T1000 (cell line): ENCODE measurements at regions not wholly inside any gene's neighbourhood (a gene's known extent, or its start where the extent isn't known, plus 50 kb on each side); places are given as distances from the start of the nearest gene placed in this dataset.
"Not testable (repeated sequence)": the region's sequence is repeated elsewhere in the genome, so short reads cannot be mapped to it uniquely, and the experiment has no call there.

Source experiments
- DNase-seq: peaks from one replicate; lab custom pipeline; 2025; ENCODE audit warnings: mixed read lengths; lab: John Stamatoyannopoulos, UW

DNA sequence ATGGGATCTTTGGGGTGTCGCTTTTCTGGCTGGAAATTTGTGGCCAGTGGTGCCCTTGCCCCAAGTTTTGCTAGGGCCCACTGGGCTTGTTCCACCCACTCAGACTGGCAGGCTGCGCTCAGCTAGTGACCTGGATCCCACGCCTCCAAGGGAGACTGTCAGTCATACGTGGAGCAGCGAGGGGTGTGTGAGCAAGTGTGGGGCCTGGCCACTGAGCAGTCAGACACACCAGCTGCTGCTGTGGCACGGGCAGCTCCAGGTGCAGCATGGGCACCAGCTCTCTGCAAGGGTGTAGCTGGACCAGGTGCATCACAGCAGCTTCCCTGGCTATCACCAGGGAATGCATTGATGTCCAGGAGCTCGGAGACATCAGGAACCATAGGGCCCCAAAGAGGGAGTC lies 327.0 kb downstream of the NR4A2 start:
- DNase-seq = no peak

DNA sequence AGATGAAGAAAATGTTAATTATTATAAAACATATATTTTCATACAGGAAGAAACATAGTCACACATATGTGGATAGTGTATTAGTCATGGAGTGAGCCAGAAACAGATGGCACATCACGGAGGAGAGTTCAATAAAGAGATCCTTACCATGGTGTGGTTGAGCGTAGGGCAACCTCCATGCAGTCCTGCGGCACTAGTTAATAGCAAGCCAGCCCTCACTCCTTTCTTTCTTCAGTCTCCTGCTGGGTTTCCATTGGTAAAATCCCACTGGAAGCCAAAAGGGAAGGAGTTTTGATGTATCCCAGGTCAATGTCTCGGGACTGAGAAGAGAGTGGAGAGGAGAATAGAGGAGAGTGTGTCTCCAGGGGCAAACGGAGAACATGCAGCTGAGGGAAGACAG lies 328.1 kb downstream of the NR4A2 start:
- no peak for DNase-seq

DNA sequence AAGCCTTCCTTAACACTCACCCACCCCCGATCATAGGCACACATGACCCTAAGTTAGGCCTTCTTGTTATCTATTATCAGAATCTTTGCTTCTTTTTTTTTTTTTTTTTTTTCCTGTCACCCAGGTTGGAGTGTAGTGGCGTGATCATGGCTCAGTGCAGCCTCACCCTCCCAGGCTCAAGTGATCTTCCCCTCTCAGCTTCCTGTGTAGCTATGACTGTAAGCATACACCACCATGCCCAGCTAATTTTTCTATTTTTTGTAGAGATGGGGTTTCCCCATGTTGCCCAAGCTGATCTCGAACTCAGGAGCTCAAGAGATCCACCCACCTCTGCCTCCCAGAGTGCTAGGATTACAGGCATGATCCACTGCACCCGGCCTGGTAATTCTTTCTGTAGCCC lies 328.7 kb downstream of the NR4A2 start:
- DNase-seq = no peak

DNA sequence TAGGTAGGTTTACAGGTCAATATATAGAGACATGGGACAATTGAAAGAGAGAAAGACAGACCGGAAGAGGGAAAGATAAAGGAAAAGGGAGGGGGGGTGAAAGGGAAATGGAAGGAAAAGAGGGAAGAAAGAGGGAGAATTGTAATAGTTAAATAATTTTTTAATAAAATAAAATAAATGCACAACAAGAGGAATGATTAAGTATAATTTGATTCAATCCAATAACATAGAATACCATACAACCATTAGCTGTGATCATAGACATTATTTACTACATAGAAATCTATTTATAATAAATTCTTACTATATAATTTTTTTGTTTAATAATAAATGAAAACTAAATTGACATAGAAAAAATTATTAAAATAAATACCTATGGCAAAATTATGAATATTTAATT lies 330.7 kb downstream of the NR4A2 start:
- DNase-seq = no peak

DNA sequence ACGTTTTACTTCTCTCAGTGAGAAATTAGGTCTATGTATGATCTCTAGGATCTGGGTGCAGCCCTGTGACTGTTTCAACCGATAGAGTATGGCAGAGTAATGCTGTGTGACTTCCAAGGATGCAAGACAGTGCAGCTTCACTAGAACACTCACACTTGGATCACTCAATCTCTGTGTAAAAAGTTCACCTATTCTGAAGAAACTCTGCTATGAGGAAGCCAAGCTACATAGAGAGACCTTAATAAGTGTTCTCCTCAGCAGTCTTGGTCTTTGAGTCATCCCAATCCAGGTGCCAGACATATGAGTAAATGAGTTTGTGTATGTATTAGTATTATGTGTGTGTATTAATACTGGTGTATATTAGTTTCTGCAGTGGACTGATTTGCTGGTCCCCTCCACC lies 335.0 kb downstream of the NR4A2 start:
- no peak for DNase-seq

DNA sequence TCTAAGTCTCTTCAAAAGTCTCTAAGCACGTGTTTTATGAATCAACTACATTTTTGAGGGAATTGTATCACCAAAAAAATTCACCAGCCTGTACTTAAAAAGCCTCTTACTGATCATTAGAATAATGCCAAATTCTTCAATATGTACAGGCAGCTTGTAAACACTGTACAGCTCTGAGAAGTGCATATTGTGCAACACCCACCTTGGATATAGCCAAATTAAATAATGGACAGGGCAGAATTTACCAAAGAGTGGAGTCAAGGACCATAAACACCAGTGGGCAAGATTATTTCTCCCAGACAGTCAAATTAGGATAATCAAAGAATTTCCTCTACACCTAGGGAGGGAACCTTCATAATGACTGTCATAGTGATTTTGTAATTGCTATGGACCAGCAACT lies 338.2 kb downstream of the NR4A2 start:
- no peak for DNase-seq

DNA sequence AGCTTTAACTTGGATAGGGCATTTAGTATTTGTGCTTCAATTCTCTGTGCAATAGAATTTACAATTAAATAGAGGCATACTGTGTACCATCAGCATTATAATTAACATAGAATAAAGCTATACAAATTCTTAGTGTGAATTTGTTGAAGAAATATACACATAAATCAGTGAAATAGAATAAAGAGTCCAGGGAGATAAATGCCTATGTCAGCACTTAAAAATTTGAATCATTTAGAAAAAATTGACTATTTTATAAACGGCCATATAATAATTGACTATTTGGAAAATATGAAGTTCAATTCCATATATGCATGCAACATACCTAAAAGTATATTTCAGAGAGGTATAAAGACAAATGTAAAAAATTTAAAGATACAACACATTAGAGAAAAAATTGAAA lies 348.7 kb downstream of the NR4A2 start:
- DNase-seq = no peak

DNA sequence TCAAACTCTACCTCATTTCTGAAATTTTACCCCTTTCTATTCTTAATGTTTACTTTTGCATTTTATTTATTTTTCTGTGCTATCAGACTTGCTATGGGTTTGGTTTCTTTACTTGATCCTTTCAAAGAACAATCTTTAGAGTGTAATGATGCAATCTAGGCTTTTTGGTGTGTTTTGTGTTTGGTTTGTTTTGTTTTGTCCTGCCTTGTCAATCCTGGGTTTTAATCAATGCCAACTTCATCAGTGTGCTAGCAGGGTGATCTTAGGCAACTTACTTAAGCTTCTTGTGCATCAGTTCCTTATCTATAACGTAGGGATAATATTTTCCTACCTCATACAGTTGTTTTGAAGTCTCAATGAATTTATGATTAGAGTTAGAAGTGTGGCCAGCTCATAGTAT lies 350.4 kb downstream of the NR4A2 start:
- no peak for DNase-seq

DNA sequence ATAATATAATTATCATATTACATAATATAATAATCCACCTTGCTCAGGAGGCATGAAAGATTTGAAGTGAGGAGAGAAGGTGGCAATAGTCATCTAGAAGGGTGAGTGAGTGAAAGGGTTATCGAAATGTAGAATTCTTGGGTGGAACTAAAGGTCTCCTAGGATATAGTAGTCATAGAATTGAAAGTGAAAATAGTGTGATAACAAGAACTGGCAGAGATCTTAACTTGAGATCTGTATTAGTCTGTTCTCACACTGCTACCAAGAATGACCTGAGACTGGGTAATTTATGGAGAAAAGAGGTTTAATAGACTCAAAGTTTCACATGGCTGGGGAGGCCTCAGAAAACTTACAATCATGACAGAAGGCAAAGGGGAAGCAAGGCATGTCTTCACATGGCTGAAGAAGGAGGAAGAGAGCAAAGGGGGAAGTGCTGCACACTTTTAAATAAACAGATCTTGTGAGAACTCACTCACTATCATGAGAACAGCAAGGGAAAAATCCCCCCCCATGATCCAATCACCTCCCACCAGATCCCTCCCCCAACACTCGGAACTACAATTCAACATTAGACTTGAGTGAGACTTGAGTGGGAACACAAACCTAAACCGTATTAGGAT lies 351.5 kb downstream of the NR4A2 start:
- no peak for DNase-seq

DNA sequence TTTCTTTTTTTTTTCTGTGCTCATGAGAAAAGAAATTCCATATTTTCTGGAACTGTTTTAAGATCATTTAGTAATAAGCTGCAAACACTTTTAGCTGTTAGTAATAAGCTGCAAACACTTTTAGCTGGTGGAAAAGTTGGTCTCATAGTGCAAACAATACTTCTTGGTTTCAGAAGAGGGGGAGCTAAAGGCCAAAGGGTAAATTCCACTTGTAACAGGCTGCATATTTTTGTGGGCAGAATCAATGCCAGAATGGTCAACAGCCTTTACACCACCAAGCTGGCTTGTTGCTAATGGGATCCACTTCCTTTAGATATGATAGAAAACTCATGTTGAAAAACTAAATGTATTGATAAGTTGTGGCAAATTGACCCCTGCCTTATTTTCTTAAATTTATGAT lies 356.8 kb downstream of the NR4A2 start:
- no peak for DNase-seq

DNA sequence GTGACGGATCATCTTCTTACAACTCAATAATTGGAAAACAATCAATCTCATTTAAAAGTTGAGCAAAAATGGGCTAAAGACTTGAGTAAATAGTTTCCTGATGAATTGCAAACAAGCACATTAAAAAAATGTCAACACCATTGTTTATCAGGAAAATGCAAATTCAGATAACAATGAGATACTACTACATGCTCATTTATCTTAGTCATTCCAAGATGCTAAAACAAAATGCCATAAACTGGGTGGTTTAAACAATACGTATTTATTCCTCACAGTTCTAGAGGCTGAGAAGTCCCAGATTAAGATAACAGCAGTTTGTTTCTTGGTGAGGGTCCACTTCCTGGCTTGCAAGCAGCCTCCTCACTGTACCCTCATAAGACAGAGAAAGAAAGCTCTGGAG lies 359.6 kb downstream of the NR4A2 start:
- no peak for DNase-seq

DNA sequence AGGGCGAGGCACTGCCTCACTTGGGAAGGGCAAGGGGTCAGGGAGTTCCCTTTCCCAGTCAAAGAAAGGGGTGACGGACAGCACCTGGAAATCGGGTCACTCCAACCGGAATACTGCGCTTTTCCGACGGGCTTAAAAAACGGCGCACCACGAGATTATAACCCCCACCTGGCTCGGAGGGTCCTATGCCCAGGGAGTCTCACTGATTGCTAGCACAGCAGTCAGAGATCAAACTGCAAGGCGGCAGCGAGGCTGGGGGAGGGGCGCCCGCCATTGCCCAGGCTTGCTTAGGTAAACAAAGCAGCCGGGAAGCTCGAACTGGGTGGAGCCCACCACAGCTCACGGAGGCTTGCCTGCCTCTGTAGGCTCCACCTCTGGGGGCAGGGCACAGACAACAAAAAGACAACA lies 366.5 kb downstream of the NR4A2 start:
- DNase-seq = not testable (repeated sequence)

DNA sequence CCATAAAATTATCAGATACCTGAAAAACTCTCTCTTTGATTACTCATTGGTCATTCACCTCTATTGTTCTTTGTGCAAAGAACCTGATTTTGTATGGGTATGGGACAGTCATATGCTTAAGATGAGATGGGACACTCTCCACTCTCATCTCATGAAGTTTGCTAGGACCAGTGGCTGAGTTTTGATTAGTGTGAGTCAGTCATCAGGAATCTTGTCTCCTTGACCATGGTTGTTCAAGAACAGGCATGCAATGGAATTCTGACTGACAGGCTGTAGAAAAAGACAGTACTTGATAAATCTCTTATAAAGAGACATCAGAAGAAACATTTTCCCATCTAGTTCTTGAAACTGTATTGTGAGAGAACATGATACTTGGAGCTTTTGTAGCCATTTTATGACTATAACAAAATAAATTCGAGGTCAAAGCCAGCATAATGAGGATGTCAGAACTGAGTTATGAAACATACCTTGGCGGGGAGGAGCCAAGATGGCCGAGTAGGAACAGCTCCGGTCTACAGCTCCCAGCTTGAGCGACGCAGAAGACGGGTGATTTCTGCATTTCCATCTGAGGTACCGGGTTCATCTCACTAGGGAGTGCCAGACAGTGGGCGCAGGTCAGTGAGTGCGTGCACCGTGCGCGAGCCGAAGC lies 367.0 kb downstream of the NR4A2 start:
- DNase-seq = no peak

DNA sequence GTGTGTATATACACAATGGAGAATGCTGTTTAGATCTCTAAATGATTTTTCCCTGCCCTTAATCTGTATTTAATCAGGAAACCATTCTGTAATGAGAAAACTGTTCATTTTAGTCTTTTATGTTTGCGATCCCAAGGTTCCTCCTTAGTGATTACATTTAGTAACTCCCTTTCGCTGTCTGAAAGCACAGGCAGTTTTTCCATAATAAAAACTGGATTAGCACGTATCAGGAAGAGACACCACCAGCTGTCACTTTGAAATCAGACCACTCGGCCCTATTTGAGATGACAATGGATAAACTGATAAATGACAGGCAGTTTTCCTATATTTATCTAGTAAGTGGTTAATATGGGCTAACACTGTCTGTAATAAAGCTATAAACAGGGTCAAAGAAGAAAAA lies 370.9 kb downstream of the NR4A2 start:
- DNase-seq = no peak

DNA sequence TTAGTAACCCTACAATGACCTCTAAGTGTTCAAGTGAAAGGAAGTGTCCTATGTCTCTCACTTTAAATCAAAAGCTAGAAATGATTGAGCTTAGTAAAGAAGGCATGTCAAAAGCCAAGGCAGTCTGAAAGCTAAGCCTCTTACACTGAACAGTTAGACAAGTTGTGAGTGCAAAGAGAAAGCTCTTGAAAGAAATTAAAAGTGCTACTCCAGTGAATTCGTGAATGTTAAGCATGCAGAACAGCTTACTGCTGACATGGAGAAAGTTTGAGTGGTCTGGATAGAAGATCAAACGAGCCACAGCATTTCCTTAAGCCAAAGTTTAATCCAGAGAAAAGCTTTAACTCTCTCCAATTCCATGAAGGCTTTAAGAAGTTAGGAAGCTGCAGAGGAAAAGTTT lies 373.7 kb downstream of the NR4A2 start:
- DNase-seq = no peak

DNA sequence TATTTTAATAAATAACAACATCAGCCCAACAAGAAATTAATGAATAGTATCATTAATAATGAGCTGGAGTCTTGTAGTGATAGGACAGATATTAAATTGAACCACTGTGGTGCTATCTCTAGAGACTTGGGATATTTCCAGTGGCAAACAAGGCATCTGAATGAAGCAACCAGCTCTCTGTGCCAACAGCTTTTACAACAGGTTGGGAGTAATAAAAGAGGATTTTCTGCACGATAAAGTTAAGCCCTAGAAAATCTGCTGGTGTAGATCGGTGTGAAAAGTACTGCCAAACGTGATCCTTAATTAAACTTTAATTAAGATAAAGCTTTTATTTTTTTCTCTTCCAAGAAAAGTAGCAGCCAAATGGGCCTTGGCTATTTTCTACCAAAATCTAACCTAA lies 385.5 kb downstream of the NR4A2 start:
- no peak for DNase-seq

DNA sequence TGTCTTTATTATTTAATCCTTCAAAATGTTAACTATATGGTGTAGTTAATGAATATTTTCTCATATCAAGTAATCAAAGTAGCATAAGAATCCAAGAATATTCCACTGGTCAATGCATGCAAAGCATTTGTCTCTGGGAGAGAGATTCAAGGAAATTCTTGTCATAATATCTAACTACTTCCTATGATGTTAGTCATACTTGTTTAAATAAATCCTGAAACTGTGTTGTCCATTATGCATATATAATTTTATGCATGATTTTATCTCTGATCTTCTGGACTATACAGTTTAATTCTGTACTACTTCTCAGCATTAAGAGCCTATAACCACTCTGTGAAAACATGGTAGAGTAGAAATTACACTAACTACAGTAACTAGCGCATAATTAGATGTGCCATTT lies 388.3 kb downstream of the NR4A2 start:
- no peak for DNase-seq

DNA sequence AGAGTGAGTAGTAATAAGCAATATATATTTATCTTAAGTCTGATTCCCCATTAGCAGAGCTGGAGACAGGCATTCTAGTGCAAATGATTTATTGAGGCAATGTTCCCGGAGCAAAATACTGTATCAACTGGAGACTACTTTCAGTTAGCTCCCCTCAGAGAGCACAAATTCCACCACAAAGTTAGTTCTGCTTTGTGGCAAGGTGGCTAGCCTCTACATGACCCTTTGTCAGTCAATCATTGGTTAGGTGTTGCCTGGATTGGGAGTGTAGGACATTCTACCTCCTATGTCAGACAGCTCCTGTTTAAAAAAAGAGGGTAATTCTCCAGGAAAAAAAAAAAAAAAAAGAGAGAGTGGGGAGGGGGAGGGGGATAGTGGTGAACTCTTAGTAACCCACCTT lies 402.2 kb downstream of the NR4A2 start:
- DNase-seq = no peak

DNA sequence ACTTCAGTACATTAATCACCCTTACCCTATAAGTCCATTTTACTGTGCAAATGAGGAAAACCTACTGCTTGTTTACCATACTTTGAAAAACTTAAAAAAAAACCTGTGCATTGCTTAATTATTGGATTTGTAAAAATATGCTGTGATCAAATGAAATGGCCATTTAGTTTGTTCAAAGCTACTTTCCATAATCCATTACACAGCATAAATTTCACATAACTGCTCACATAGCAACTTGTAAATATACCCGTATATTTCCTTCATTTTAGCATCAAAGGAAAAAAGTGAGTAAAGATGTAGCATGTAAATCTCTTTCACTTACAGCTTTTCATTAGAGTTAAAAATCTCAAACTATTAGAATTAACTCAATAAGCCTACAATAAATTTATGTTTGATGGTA lies 415.1 kb downstream of the NR4A2 start:
- no peak for DNase-seq

DNA sequence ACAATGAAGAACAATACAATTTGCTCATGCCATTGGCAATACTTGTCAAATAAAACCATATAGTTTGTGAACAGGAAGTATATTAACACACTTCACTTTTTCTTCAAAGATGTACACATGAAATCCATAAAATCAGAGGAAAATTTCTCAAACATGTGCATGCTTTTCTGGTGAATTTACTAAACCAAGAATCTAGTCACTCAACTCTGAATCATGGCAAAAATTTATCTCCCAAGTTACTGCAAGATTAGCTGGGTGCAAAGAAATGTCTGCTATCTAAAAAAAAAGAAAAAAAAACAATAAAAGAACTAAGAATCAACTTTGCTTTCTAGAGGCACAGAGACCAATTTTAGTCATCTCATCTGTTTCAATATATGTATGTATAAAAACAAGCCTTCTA lies 419.2 kb downstream of the NR4A2 start:
- DNase-seq = no peak

DNA sequence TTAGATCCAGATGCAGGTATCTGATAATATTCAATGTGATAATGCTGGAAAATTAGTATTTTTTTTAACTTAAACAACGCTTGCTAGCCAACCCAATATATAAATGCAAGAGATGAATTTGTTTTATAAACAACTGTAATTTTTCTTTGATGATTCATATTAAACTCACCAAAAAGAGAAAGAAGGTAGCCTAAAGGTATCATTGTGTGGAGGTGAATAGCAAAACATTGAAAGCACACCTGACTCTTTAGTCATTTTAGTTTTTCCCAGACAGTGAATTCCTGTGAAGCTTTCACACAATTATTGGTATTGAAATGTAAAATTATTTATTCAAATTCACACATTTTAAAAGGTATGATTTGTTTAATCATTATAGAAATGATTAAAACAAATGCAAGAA lies 424.0 kb downstream of the NR4A2 start:
- no peak for DNase-seq

DNA sequence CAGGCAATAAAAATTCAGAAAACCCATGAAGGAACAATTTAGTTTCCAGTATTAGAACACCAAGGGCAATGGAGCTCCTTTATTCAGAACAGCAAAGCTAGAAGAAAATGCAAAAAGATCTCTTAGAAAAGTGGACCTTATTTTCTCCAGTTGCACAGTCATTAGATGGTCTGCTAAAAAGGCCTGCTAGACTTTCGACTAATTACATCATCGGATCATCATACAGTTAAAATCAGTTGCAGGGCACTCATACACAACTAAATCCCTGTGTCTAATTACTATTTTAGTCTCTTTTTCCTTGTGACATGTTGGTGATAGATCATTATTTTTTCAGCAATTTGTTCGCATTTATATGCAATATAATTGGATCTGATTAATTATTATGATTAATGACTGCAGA lies 425.3 kb downstream of the NR4A2 start:
- no peak for DNase-seq

DNA sequence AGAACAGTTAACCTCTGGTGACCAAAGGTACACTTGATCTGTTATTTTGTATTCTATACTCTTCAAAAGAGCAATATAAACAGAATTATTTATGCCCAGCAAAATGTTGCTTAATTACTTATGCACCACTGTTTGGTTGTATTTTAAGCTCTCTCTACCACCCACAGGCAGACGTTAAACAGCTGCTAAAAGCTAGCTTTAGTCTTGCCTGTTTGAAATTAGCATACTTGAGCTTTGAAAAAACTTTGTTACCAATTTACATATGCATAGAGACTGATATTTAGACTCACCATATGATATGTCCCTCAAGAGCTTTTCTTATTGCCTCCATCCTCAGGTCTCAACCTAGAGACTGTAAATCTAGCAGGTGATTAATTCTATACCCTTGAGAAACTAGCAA lies 426.9 kb downstream of the NR4A2 start:
- no peak for DNase-seq

DNA sequence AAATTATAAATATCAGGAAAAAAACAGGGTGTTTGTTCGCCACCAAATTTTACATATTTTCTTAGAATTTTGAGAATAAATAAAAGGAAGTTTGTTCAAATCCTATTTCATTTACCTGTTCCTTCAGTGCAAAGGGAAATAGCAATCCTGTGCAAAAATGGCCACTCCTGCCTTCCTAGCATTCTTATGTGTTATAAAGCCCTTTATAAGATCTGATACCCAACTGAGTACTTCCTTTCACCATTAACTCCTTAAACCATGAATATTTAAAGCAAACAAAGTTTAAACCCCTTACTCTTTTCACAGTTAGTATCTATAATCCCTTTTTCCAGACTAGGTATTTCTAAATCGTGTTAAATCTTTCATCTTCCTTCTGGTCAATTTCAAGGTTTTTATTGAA lies 427.8 kb downstream of the NR4A2 start:
- no peak for DNase-seq
